ENCODE measurements at regions not wholly inside any gene's neighbourhood (a gene's known extent, or its start where the extent isn't known, plus 50 kb on each side); places are given as distances from the start of the nearest gene placed in this dataset.

DNA sequence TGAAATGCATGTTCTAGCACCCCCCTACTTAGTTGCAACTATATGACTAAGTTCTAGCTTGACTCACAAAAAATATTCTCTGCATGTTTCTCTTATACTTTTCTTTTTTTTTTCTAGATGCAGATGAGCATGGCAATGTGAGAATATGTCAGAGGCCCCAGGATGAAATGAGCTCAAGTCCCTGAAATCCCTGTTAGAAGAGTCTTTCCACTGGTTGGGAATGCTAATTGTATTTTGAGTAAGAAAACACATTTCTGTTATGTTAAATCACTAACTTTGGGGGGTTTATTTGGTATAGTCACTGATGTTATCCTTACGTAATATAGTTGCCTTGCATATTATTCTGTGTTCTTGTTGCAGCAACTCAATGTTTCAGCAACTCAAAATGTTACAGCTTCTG is 306.1 kb upstream of the CCDC179 start:
- TF ChIP-seq POLR2AphosphoS5 (IDR thresholded peaks at IDR 0.05; ENCODE audit: low read depth, low read length) (no peak), TAF1 (IDR thresholded peaks at IDR 0.05; ENCODE audit: low read depth, low read length) (no peak)
